HG02759 (cell line): ENCODE measurements at regions not wholly inside any gene's neighbourhood (a gene's known extent, or its start where the extent isn't known, plus 50 kb on each side); places are given as distances from the start of the nearest gene placed in this dataset.

Experiments used
- ATAC-seq: cut with Tn5 transposase; IDR thresholded peaks from one replicate; pipeline ENCODE4 v1.9.1; 2021; ENCODE audit warnings: mild to moderate bottlenecking, moderate library complexity; ENCODE audit not compliant: unreplicated experiment

- ATAC-seq: no peak
These were observed 53.9 kb upstream of the GALNTL6 start for GRCh38 chr4:171759274-171759673.

- no peak for ATAC-seq
These were observed 61.7 kb upstream of the GALNTL6 start for GRCh38 chr4:171751538-171751937.

- no peak for ATAC-seq
These were observed 66.8 kb upstream of the GALNTL6 start for GRCh38 chr4:171746418-171746817.

GRCh38 chr4:171742436-171742835 is 70.8 kb upstream of the GALNTL6 start:
- ATAC-seq: no peak

GRCh38 chr4:171727185-171727584 is 86.0 kb upstream of the GALNTL6 start:
- no peak for ATAC-seq

- no peak for ATAC-seq
These were observed 91.3 kb upstream of the GALNTL6 start for GRCh38 chr4:171721937-171722336.

- ATAC-seq: no peak
These were observed 93.5 kb upstream of the GALNTL6 start for GRCh38 chr4:171719691-171720090.

- no peak for ATAC-seq
These were observed 94.5 kb upstream of the GALNTL6 start for GRCh38 chr4:171718665-171719064.

- no peak for ATAC-seq
These were observed 95.1 kb upstream of the GALNTL6 start for GRCh38 chr4:171718069-171718468.

GRCh38 chr4:171717231-171717741 is 95.9 kb upstream of the GALNTL6 start:
- ATAC-seq: no peak

GRCh38 chr4:171715973-171716372 is 97.2 kb upstream of the GALNTL6 start:
- no peak for ATAC-seq

- no peak for ATAC-seq
These were observed 98.3 kb upstream of the GALNTL6 start for GRCh38 chr4:171714791-171715454.

- no peak for ATAC-seq
These were observed 102.5 kb upstream of the GALNTL6 start for GRCh38 chr4:171710743-171711142.

GRCh38 chr4:171676555-171677215 is 136.5 kb upstream of the GALNTL6 start:
- ATAC-seq: peak; percentile 99

- ATAC-seq: no peak
These were observed 138.4 kb upstream of the GALNTL6 start for GRCh38 chr4:171674781-171675180.

GRCh38 chr4:171668403-171668802 is 144.8 kb upstream of the GALNTL6 start:
- no peak for ATAC-seq

GRCh38 chr4:171667906-171668305 is 145.3 kb upstream of the GALNTL6 start:
- ATAC-seq: no peak

- no peak for ATAC-seq
These were observed 162.1 kb upstream of the GALNTL6 start for GRCh38 chr4:171651071-171651470.

GRCh38 chr4:171650543-171650942 is 162.7 kb upstream of the GALNTL6 start:
- peak; percentile 93 for ATAC-seq

GRCh38 chr4:171648926-171649325 is 164.3 kb upstream of the GALNTL6 start:
- ATAC-seq: no peak

- no peak for ATAC-seq
These were observed 166.2 kb upstream of the GALNTL6 start for GRCh38 chr4:171646984-171647383.

- ATAC-seq: peak; percentile 85
These were observed 168.7 kb upstream of the GALNTL6 start for GRCh38 chr4:171644430-171645057.
